Lower leg skin (tissue), 4 donors: ENCODE measurements at regions not wholly inside any gene's neighbourhood (a gene's known extent, or its start where the extent isn't known, plus 50 kb on each side); places are given as distances from the start of the nearest gene placed in this dataset.
"Not testable (repeated sequence)": the region's sequence is repeated elsewhere in the genome, so short reads cannot be mapped to it uniquely, and the experiment has no call there.

Experiments
- DNase-seq, 2 donors: peaks; one replicate each; pipeline ENCODE4 v3.0.0-alpha.2; 2019; ENCODE audit warnings: low spot score in 2 of 2
- H3K4me3 ChIP-seq: fragments of 200-600 bp; sonication (generic); 2 replicates; pipeline ENCODE4 v1.5.1; 2017; ENCODE audit warnings: mild to moderate bottlenecking, low read depth; ENCODE audit not compliant: poor library complexity, severe bottlenecking
- POLR2A ChIP-seq, 2 donors: fragments of 450-650 bp; IDR thresholded peaks; one replicate each; pipeline ENCODE4 v1.6.1; 2016 to 2017; ENCODE audit warnings: antibody characterized with exemption in 2 of 2, mild to moderate bottlenecking in 1 of 2, moderate library complexity in 1 of 2
- WGBS, 2 donors: methylation state at CpG; one replicate each; pipeline ENCODE4 v1.1.5; 2018; 5-methylcytosine and 5-hydroxymethylcytosine counted together
- intact Hi-C: fragments of 100-400 bp; cut with DNase I; formaldehyde crosslinking; loops from one replicate; pipeline ENCODE4 v1.15.0; 2023; ENCODE audit warnings: low total_unique reads
- TF ChIP-seq, protein P1 (sequence below), 3 donors: fragments of 450-650 bp; IDR thresholded peaks; one replicate each; pipeline ENCODE4 v1.5.1; 2016; ENCODE audit warnings: antibody characterized with exemption in 3 of 3, mild to moderate bottlenecking in 3 of 3, moderate library complexity in 2 of 3

DNA sequence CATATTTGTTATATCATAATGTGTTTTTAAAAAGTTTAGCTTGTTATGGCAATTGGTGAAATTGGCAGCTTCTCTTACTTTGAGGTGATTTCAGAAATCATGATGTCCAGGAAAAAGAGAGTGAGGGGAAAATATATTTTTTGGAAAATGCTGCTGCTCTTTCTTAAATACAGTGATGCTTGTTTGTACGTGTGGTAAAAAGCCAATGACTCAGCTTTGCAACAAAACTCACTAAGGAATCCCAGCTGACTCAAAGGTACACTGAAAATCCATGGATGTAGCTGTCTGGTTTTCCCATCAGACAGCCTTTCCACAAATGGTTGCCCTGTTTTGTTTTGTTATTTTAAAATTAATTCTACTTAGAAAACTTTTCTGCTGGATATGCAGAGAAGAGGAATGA, 306.4 kb upstream of the PAPPA start:
- 30 to 38% methylated on average over 1 of the region's 1 CpG for WGBS, 2 donors
- DNase-seq, result no peak
- no peak overlapping the region for H3K4me3 ChIP-seq
- TF ChIP-seq, protein P1, sequence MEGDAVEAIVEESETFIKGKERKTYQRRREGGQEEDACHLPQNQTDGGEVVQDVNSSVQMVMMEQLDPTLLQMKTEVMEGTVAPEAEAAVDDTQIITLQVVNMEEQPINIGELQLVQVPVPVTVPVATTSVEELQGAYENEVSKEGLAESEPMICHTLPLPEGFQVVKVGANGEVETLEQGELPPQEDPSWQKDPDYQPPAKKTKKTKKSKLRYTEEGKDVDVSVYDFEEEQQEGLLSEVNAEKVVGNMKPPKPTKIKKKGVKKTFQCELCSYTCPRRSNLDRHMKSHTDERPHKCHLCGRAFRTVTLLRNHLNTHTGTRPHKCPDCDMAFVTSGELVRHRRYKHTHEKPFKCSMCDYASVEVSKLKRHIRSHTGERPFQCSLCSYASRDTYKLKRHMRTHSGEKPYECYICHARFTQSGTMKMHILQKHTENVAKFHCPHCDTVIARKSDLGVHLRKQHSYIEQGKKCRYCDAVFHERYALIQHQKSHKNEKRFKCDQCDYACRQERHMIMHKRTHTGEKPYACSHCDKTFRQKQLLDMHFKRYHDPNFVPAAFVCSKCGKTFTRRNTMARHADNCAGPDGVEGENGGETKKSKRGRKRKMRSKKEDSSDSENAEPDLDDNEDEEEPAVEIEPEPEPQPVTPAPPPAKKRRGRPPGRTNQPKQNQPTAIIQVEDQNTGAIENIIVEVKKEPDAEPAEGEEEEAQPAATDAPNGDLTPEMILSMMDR (IDR thresholded peaks at IDR 0.05), result no peak
- no peak for TF ChIP-seq POLR2A (IDR thresholded peaks at IDR 0.05)
- intact Hi-C loops, result no loop called here

DNA sequence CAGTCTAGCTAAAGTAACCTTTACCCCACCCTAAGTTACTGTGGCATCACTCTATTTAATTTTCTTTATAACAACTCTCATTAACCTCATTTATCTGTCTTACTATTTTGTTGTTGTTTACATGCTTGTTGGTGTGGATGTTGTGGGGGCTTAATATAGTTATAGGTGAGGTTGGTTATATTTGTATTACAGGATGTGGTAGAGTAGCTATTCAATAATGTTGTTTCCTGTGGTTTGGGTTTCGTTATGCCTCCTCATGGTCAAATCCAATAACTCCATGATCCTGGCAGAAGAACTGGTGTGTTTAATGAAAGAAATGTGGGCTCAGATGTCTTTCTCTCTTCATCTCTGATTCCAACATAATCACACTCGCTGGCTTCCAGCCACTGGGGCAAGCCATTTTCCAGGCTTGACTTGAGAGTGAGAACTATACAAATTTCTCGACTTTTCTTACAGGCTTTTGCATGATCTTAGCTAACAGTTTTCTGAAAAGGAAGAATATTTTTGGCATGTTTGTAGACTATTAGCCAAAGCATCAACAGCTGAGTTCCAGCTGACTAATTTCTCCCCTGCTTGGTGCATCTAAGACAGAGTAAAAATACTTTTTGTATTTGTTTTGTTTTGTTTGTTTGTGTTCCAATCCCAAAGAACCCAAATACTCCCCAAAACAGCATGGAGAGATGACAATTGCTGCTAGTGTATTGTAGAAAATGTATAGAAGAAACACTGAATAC, 303.7 kb upstream of the PAPPA start:
- H3K4me3 ChIP-seq, result no peak overlapping the region
- TF ChIP-seq, protein P1 (IDR thresholded peaks at IDR 0.05), result no peak
- no peak for TF ChIP-seq POLR2A (IDR thresholded peaks at IDR 0.05)
- DNase-seq, result no peak
- WGBS, 2 donors, result 43 to 45% methylated on average over 3 of the region's 3 CpGs
- intact Hi-C loops, result no loop called here

DNA sequence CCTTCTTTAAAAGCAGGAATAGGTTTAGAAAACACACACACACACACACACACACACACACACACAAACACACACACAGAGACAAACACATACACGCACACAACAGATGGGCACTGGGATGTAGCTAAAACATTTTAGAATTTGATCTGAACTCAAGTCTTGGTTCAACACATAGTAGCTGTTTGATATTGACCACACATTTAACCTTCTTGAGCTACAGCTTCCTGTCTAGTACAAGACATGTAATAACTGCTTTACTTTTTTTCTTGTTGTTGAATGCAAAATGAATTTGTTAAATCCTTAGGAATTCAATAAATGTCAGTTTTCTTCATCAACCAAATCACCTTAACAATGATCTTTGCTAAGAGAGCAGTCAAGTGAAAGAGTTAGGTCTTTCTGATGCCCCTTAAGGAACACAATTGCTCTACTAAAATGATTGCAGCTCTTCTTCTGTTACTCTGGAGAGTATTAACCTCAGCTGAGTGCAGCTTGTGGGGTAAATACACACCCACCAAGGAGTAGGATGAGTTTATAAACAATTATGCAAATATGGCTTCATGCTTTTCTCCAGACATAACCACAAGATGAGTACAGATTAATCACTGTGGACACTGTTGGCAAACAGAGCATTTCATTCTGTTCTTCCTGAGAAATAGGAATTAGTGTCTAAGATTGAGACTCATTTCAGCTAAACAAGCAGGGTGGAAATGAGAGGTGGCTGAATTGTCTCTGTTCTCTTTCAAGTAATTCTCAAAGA, 302.9 kb upstream of the PAPPA start:
- no peak for TF ChIP-seq POLR2A (IDR thresholded peaks at IDR 0.05)
- intact Hi-C loops, result no loop called here
- no peak overlapping the region for H3K4me3 ChIP-seq
- WGBS, 2 donors, result 0 to 36% methylated on average over 1 of the region's 1 CpG
- no peak for DNase-seq

DNA sequence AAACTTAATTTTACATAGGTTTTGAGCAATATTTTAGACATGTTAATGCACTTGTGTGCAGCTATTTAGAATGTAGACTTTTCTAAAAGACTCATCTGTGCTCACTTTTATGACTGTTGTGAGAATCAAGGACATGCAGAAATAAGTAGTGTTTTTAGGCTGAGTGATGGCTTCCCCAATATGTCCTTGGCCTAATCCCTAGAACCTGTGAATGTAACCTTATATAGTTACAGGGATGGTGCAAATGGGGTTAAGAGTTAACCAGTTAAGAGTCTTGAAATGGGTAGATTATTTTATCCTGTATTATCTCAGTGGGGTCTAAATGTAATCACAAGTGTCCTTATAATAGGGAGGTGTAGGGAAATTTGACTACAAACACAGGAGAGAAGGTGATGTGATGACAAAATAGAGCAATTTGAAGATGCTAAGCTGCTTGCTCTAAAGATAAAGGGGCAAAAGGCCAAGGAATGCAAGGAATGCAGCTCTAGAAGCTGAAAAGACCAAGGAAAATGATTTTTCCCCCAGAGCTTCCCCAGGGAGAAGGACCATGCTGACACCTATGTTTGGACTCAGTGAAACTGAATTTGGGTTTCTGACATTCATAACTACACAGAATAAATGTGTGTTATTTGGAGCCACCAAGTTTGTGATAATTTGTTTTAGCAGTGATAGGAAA, 298.0 kb upstream of the PAPPA start:
- H3K4me3 ChIP-seq, result no peak overlapping the region
- no peak for TF ChIP-seq POLR2A (IDR thresholded peaks at IDR 0.05)
- TF ChIP-seq, protein P1 (IDR thresholded peaks at IDR 0.05), result no peak
- no peak for DNase-seq
- intact Hi-C loops, result no loop called here

DNA sequence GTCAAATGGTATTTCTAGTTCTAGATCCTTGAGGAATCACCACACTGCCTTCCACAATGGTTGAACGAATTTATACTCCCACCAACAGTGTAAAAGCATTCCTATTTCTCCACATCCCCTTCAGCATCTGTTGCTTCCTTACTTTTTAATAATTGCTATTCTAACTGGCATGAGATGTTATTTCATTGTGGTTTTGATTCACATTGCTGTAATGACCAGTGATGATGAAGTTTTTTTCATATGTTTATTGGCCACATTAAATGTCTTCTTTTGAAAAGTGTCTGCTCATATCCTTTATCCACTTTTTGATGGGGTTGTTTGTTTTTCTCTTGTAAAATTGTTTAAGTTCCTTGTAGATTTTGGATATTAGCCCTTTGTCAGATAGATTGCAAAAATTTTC, 295.2 kb upstream of the PAPPA start:
- 55 to 57% methylated on average over 1 of the region's 1 CpG for WGBS, 2 donors
- intact Hi-C loops, H3K4me3 ChIP-seq, DNase-seq: not testable (repeated sequence)

DNA sequence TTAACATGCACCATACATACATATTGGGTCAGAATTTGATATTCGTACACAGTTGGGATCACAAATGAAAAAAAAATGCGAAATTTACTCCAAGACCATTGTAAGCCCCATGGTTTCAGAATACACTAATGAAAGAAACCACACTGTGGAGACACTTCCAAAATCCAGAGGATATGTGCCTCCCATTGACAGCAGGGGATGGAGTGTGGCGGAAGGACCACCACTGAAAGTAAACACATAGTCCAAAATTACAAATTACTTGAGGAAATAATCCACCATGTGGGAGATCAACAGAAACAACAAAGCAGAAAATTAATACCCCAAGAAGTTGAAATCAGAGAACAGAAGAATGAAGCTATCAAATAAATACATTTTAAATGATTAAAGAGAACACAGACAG, 291.6 kb upstream of the PAPPA start:
- H3K4me3 ChIP-seq, result no peak overlapping the region
- TF ChIP-seq, protein P1 (IDR thresholded peaks at IDR 0.05), result no peak
- no peak for TF ChIP-seq POLR2A (IDR thresholded peaks at IDR 0.05)
- intact Hi-C loops, result no loop called here
- no peak for DNase-seq
- WGBS, 2 donors, result 89 to 91% methylated on average over 3 of the region's 3 CpGs
